Kidney epithelial cell (primary cell): ENCODE measurements at regions not wholly inside any gene's neighbourhood (a gene's known extent, or its start where the extent isn't known, plus 50 kb on each side); places are given as distances from the start of the nearest gene placed in this dataset.
"Not testable (repeated sequence)": the region's sequence is repeated elsewhere in the genome, so short reads cannot be mapped to it uniquely, and the experiment has no call there.

Source experiments
- DNase-seq: peaks from one replicate; pipeline ENCODE4 v3.0.0-alpha.2; 2010; ENCODE audit warnings: low read depth
- H3K27me3 ChIP-seq: 2 replicates; pipeline ENCODE4 v1.6.0; 2011; ENCODE audit warnings: low read length; ENCODE audit not compliant: control insufficient read depth, insufficient read depth
- H3K36me3 ChIP-seq: 2 replicates; pipeline ENCODE4 v1.5.1; 2011; ENCODE audit warnings: low read length; ENCODE audit not compliant: control insufficient read depth, insufficient read depth
- H3K4me3 ChIP-seq: 2 replicates; pipeline ENCODE4 v1.5.1; 2011; ENCODE audit warnings: low read depth, mild to moderate bottlenecking, control low read depth, low read length

GRCh38 chr9:38967866-38968265 lies 247.9 kb upstream of the FAM240B start:
- H3K36me3 ChIP-seq, H3K27me3 ChIP-seq, H3K4me3 ChIP-seq, DNase-seq: not testable (repeated sequence)

GRCh38 chr9:38967285-38967684 lies 247.4 kb upstream of the FAM240B start:
- not testable (repeated sequence) for H3K4me3 ChIP-seq, H3K36me3 ChIP-seq, H3K27me3 ChIP-seq, DNase-seq

GRCh38 chr9:38959812-38960211 lies 239.9 kb upstream of the FAM240B start:
- not testable (repeated sequence) for H3K27me3 ChIP-seq, H3K4me3 ChIP-seq, H3K36me3 ChIP-seq, DNase-seq

GRCh38 chr9:38955837-38956236 lies 235.9 kb upstream of the FAM240B start:
- not testable (repeated sequence) for H3K36me3 ChIP-seq, H3K27me3 ChIP-seq, DNase-seq

GRCh38 chr9:38952715-38953341 lies 232.9 kb upstream of the FAM240B start:
- H3K36me3 ChIP-seq, H3K4me3 ChIP-seq, DNase-seq, H3K27me3 ChIP-seq: not testable (repeated sequence)

More at GRCh38 chr9:38955837-38956236, 235.9 kb upstream of the FAM240B start:
- H3K4me3 ChIP-seq = not testable (repeated sequence)

- DNase-seq, H3K4me3 ChIP-seq, H3K27me3 ChIP-seq, H3K36me3 ChIP-seq: not testable (repeated sequence)
These were observed 226.1 kb upstream of the FAM240B start for GRCh38 chr9:38945929-38946570.

GRCh38 chr9:38944881-38945449 lies 225.0 kb upstream of the FAM240B start:
- not testable (repeated sequence) for H3K27me3 ChIP-seq, DNase-seq, H3K4me3 ChIP-seq, H3K36me3 ChIP-seq

GRCh38 chr9:38940501-38940900 lies 220.6 kb upstream of the FAM240B start:
- not testable (repeated sequence) for H3K27me3 ChIP-seq, H3K4me3 ChIP-seq, DNase-seq, H3K36me3 ChIP-seq

GRCh38 chr9:38938637-38939036 lies 218.7 kb upstream of the FAM240B start:
- H3K27me3 ChIP-seq, H3K36me3 ChIP-seq, DNase-seq, H3K4me3 ChIP-seq: not testable (repeated sequence)

- H3K4me3 ChIP-seq, H3K36me3 ChIP-seq, DNase-seq, H3K27me3 ChIP-seq: not testable (repeated sequence)
These were observed 208.0 kb upstream of the FAM240B start for GRCh38 chr9:38927970-38928369.

GRCh38 chr9:38926565-38926964 lies 206.6 kb upstream of the FAM240B start:
- not testable (repeated sequence) for H3K4me3 ChIP-seq, H3K36me3 ChIP-seq, DNase-seq, H3K27me3 ChIP-seq

- not testable (repeated sequence) for H3K4me3 ChIP-seq, H3K36me3 ChIP-seq, DNase-seq, H3K27me3 ChIP-seq
These were observed 201.3 kb upstream of the FAM240B start for GRCh38 chr9:38921253-38921652.

GRCh38 chr9:38910629-38911028 lies 190.7 kb upstream of the FAM240B start:
- not testable (repeated sequence) for DNase-seq, H3K4me3 ChIP-seq, H3K27me3 ChIP-seq, H3K36me3 ChIP-seq

GRCh38 chr9:38904719-38905118 lies 184.8 kb upstream of the FAM240B start:
- H3K27me3 ChIP-seq, H3K36me3 ChIP-seq, H3K4me3 ChIP-seq, DNase-seq: not testable (repeated sequence)

GRCh38 chr9:38901534-38902177 lies 181.7 kb upstream of the FAM240B start:
- not testable (repeated sequence) for H3K4me3 ChIP-seq, H3K36me3 ChIP-seq, H3K27me3 ChIP-seq, DNase-seq
